ENCODE measurements at regions not wholly inside any gene's neighbourhood (a gene's known extent, or its start where the extent isn't known, plus 50 kb on each side); places are given as distances from the start of the nearest gene placed in this dataset.

DNA sequence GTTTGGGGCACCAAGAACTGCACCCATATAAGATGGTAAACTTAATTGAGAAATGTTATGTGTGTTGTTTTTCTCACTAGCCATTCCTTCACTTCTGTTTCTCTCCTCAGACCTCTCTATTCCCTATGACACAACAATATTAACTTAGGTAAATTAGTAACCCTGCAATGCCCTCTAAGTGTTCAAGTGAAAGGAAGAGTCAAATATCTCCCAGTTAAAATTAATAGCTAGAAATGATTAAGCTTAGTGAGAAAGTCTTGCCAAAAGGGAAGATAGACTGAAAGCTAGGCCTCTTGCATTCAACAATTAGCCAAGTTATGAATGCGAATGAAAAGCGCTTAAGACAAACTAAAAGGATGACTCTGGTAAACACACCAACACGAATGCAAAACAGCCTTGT is 132.9 kb upstream of the KLF8 start:
- WGBS, 2 donors, result 91 to 97% methylated on average over 3 of the region's 3 CpGs
- DNase-seq, result no peak
- Histone ChIP-seq H3K36me3 (no peaks in the 10 kb centered on the region), H3K4me3 (replicated peaks in 1 of 3) (no peak overlapping the region), H3K27ac (no peak overlapping the region), H3K27me3 (no peaks in the 10 kb centered on the region), H3K9me3 (no peaks in the 10 kb centered on the region), H3K4me1 (no peaks in the 10 kb centered on the region)
- intact Hi-C loops (cut with DNase I), result no loop called here
- TF ChIP-seq, protein P1, sequence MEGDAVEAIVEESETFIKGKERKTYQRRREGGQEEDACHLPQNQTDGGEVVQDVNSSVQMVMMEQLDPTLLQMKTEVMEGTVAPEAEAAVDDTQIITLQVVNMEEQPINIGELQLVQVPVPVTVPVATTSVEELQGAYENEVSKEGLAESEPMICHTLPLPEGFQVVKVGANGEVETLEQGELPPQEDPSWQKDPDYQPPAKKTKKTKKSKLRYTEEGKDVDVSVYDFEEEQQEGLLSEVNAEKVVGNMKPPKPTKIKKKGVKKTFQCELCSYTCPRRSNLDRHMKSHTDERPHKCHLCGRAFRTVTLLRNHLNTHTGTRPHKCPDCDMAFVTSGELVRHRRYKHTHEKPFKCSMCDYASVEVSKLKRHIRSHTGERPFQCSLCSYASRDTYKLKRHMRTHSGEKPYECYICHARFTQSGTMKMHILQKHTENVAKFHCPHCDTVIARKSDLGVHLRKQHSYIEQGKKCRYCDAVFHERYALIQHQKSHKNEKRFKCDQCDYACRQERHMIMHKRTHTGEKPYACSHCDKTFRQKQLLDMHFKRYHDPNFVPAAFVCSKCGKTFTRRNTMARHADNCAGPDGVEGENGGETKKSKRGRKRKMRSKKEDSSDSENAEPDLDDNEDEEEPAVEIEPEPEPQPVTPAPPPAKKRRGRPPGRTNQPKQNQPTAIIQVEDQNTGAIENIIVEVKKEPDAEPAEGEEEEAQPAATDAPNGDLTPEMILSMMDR (IDR thresholded peaks at IDR 0.05), result no peak
- TF ChIP-seq POLR2A (IDR thresholded peaks at IDR 0.05), result no peak

GRCh38 chrX:56107320-56107719 is 124.8 kb upstream of the KLF8 start:
- Histone ChIP-seq H3K4me3 (replicated peaks in 1 of 3) (no peak overlapping the region), H3K27ac (no peak overlapping the region), H3K4me1 (no peaks in the 10 kb centered on the region), H3K9me3 (no peaks in the 10 kb centered on the region), H3K27me3 (no peaks in the 10 kb centered on the region), H3K36me3 (no peaks in the 10 kb centered on the region)
- intact Hi-C loops (cut with DNase I), result no loop called here
- 92 to 96% methylated on average over 3 to 8 of the region's 12 CpGs for WGBS, 2 donors
- no peak for DNase-seq
- TF ChIP-seq, protein P1 (IDR thresholded peaks at IDR 0.05), result no peak
- no peak for TF ChIP-seq POLR2A (IDR thresholded peaks at IDR 0.05)

GRCh38 chrX:56113785-56114436 is 118.2 kb upstream of the KLF8 start:
- 89 to 94% methylated on average over 4 to 7 of the region's 16 CpGs for WGBS, 2 donors
- no peak overlapping the region for H3K4me3 ChIP-seq (replicated peaks in 1 of 3)
- intact Hi-C loops (cut with DNase I), result no loop called here
- H3K4me1 ChIP-seq, result no peaks in the 10 kb centered on the region
- TF ChIP-seq, protein P1 (IDR thresholded peaks at IDR 0.05), result no peak
- H3K36me3 ChIP-seq, result no peaks in the 10 kb centered on the region
- H3K27me3 ChIP-seq, result no peaks in the 10 kb centered on the region
- no peak for DNase-seq
- H3K27ac ChIP-seq, result no peak overlapping the region
- H3K9me3 ChIP-seq, result no peaks in the 10 kb centered on the region

GRCh38 chrX:56114437-56114787 is 117.7 kb upstream of the KLF8 start:
- 91 to 100% methylated on average over 1 of the region's 1 CpG for WGBS, 2 donors
- intact Hi-C loops (cut with DNase I), result no loop called here

DNA sequence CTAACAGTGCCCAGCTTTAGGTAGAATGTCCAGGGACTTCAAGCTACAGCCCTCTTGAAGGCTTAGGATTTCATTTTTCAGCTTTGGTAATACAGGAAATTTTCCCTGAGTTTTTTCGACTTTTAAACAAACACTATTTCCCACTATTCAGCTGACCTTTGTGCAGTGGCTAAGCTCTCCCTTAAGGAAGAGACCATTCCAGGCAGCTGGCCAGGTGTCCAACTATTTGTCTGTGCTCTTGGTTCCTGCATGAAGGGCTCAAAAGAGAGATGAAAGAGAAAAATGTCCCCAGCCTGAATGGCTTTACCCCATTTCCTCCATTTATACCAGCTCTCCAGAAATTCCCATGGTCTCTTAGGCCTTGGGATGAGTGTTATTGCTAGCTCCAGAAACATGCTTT is 111.9 kb upstream of the KLF8 start:
- H3K36me3 ChIP-seq, result no peaks in the 10 kb centered on the region
- no peaks in the 10 kb centered on the region for H3K9me3 ChIP-seq
- no peak for DNase-seq
- peaks cover 0 to 4% of the 10 kb centered on the region in 2 donors for H3K4me1 ChIP-seq
- H3K4me3 ChIP-seq (replicated peaks in 1 of 3), result no peak overlapping the region
- no peaks in the 10 kb centered on the region for H3K27me3 ChIP-seq
- intact Hi-C loops (cut with DNase I), result no loop called here
- no peak overlapping the region for H3K27ac ChIP-seq
- 60 to 73% methylated on average over 1 of the region's 1 CpG for WGBS, 2 donors
- TF ChIP-seq, protein P1 (IDR thresholded peaks at IDR 0.05), result no peak
- no peak for TF ChIP-seq POLR2A (IDR thresholded peaks at IDR 0.05)

More at GRCh38 chrX:56114437-56114787, 117.7 kb upstream of the KLF8 start:
- Histone ChIP-seq H3K4me3 (replicated peaks in 1 of 3) (no peak overlapping the region), H3K36me3 (no peaks in the 10 kb centered on the region), H3K27ac (no peak overlapping the region), H3K9me3 (no peaks in the 10 kb centered on the region), H3K4me1 (no peaks in the 10 kb centered on the region), H3K27me3 (no peaks in the 10 kb centered on the region)
- no peak for TF ChIP-seq POLR2A (IDR thresholded peaks at IDR 0.05)
- TF ChIP-seq, protein P1 (IDR thresholded peaks at IDR 0.05), result no peak
- no peak for DNase-seq

Data from thyroid gland (tissue), 4 donors.